Tibial nerve (tissue), 4 donors: ENCODE measurements at regions not wholly inside any gene's neighbourhood (a gene's known extent, or its start where the extent isn't known, plus 50 kb on each side); places are given as distances from the start of the nearest gene placed in this dataset.

ENCODE experiments used
- DNase-seq, 2 donors: peaks; one replicate each; pipeline ENCODE4 v3.0.0-alpha.2; 2019; ENCODE audit warnings: low spot score in 2 of 2
- H3K27ac ChIP-seq, 4 donors: fragments of 200-600 bp; sonication (generic) in 3 of 4; one replicate each; pipeline ENCODE4 v1.5.1; 2017 to 2019; ENCODE audit warnings: mild to moderate bottlenecking in 1 of 4
- H3K27me3 ChIP-seq, 2 donors: fragments of 200-600 bp; sonication (generic) in 1 of 2; one replicate each; pipeline versions ENCODE4 v1.5.1 to v1.6.0; 2017 to 2019
- H3K36me3 ChIP-seq, 3 donors: fragments of 200-600 bp; sonication (generic); one replicate each; pipeline ENCODE4 v1.5.1; 2018 to 2019
- H3K4me1 ChIP-seq, 4 donors: fragments of 200-600 bp; sonication (generic) in 3 of 4; one replicate each; pipeline ENCODE4 v1.5.1; 2017 to 2019
- H3K4me3 ChIP-seq, 4 donors: fragments of 200-600 bp; sonication (generic) in 3 of 4; one replicate each; pipeline ENCODE4 v1.5.1; 2017 to 2019; ENCODE audit warnings: mild to moderate bottlenecking in 1 of 4, moderate library complexity in 1 of 4
- H3K9me3 ChIP-seq, 4 donors: fragments of 200-600 bp; sonication (generic) in 3 of 4; one replicate each; pipeline ENCODE4 v1.5.1; 2017 to 2019
- EP300 ChIP-seq, 2 donors: sonication (generic); formaldehyde crosslinking; IDR thresholded peaks; one replicate each; pipeline ENCODE4 v1.6.1; 2017; ENCODE audit warnings: antibody characterized with exemption in 2 of 2, mild to moderate bottlenecking in 1 of 2
- POLR2A ChIP-seq, 2 donors: fragments of 450-650 bp; IDR thresholded peaks; one replicate each; pipeline ENCODE4 v1.6.1; 2017; ENCODE audit warnings: antibody characterized with exemption in 2 of 2, mild to moderate bottlenecking in 2 of 2, moderate library complexity in 2 of 2
- WGBS, 2 donors: methylation state at CpG; one replicate each; pipeline ENCODE4 v1.1.5; 2018; 5-methylcytosine and 5-hydroxymethylcytosine counted together
- TF ChIP-seq, protein P1 (sequence below), 5 experiments: fragments of 200-600 bp in 3 of 5; fragments of 450-650 bp in 2 of 5; sonication (generic) in 3 of 5; IDR thresholded peaks; one replicate each; pipeline ENCODE4 v1.5.1; 2016 to 2019; ENCODE audit warnings: antibody characterized with exemption in 5 of 5, mild to moderate bottlenecking in 3 of 5, moderate library complexity in 2 of 5

DNA sequence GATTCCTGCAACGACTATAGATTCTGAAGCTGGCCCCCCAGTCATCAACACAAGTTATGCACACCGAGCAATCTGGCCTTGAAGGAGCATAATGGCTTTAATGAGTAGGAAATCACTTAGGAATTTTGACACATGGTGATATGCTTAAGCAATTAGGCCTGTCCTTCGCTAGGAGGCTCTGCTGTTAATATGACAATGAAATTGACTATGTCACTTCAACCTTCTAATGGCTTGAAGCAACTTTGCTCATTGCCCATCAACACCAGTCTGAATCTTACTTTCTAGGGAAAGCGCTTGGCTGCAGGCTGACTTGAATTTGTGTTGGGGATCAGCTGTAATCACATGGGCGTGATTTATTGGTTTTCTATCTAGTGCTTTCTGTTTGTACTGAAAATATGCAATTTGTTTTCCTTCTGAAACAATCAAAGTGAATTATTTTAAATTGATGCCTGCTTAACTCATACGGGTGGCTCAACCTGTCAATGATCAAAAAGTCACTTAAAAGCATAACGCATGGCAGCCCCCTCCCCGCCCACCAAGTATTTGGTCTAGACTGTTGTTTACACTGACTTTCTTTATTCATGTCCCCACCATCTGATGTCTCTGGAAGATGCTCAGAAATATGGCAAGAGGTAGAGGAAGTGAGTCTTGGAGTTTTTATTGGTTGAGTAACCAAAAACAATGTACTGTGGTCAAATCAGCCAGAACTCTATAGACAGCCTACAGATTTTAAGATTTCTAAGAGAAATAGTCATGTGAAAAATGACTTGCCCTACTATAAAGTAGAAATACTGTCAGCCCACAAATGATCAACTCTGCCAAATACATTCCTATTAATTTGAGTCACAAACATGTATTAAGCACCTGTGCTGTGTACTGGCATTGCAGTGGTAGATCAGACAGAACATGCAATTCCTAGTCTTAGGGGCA lies 344.9 kb downstream of the RBM43 start:
- DNase-seq: no peak
- Histone ChIP-seq H3K4me1 (peaks cover 0 to 8% (median 0%) of the 10 kb centered on the region in 4 donors), H3K9me3 (no peaks in the 10 kb centered on the region), H3K4me3 (no peak overlapping the region), H3K27ac (no peak overlapping the region), H3K36me3 (no peaks in the 10 kb centered on the region), H3K27me3 (no peaks in the 10 kb centered on the region)
- no peak for TF ChIP-seq POLR2A (IDR thresholded peaks at IDR 0.05)
- 87 to 91% methylated on average over 8 of the region's 8 CpGs for WGBS, 2 donors

DNA sequence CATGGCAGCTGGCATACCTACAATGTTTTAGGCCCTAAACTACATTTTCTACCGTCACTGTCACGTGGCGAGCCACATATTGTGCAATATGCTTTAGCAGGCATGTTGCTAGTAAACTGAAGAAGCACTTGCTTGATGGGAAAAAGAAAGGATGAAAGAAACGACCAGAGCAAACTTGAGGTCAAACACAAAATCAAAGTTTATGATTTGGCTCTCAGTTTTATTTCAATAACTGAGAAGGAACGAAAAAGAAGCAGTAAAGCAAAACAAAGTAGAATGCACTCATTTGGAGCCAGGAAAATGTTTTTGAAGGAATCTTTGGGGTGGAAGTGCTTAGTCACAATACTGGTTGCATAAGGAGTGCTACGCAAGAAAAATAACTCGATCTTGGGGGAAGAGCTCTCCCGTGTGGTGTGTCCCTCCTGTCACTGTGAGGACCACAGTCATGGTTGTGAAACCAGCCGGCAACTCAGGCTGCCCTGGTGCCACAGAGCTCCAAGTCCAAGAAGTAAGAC lies 349.8 kb downstream of the RBM43 start:
- Histone ChIP-seq H3K4me3 (peak overlapping the region in 1 of 4 donors; percentile 1), H3K27ac (peak overlapping the region; percentile 44 to 77 (median 53)), H3K4me1 (peaks cover 0 to 18% (median 0%) of the 10 kb centered on the region in 4 donors), H3K9me3 (no peaks in the 10 kb centered on the region), H3K27me3 (no peaks in the 10 kb centered on the region), H3K36me3 (no peaks in the 10 kb centered on the region)
- WGBS, 2 donors: 14 to 15% methylated on average over 9 of the region's 9 CpGs
- DNase-seq: peak; percentile 74 to 92
- TF ChIP-seq, protein P1, sequence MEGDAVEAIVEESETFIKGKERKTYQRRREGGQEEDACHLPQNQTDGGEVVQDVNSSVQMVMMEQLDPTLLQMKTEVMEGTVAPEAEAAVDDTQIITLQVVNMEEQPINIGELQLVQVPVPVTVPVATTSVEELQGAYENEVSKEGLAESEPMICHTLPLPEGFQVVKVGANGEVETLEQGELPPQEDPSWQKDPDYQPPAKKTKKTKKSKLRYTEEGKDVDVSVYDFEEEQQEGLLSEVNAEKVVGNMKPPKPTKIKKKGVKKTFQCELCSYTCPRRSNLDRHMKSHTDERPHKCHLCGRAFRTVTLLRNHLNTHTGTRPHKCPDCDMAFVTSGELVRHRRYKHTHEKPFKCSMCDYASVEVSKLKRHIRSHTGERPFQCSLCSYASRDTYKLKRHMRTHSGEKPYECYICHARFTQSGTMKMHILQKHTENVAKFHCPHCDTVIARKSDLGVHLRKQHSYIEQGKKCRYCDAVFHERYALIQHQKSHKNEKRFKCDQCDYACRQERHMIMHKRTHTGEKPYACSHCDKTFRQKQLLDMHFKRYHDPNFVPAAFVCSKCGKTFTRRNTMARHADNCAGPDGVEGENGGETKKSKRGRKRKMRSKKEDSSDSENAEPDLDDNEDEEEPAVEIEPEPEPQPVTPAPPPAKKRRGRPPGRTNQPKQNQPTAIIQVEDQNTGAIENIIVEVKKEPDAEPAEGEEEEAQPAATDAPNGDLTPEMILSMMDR (IDR thresholded peaks at IDR 0.05): peak in 4 of 5 experiments; percentile 32 to 56 (median 38)
- TF ChIP-seq POLR2A (IDR thresholded peaks at IDR 0.05) (no peak), EP300 (IDR thresholded peaks at IDR 0.05) (peak; percentile 36 to 90)

DNA sequence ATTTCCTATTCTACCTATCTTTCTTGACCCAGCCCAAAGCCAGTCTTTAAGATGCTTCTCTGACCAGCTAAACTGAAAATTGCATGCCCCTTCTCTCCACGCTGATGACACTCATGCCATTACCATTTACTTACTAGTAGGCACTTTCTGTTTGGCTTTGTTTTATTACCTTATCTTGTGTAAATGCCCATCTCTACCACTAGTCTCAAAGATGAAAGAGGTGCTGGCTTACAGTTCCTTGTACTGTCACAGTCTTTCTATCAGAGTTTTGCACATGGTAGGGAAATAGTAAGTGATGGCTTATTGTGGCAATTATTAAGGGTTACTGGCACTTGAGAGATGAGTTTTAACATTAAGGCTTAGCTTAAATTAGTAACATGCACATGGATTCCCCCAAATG lies 352.1 kb downstream of the RBM43 start:
- Histone ChIP-seq H3K27me3 (no peaks in the 10 kb centered on the region), H3K36me3 (no peaks in the 10 kb centered on the region), H3K9me3 (no peaks in the 10 kb centered on the region), H3K4me1 (peaks cover 0 to 18% (median 0%) of the 10 kb centered on the region in 4 donors), H3K4me3 (no peak overlapping the region), H3K27ac (no peak overlapping the region)
- WGBS, 2 donors: 90 to 100% methylated on average over 1 of the region's 1 CpG
- TF ChIP-seq POLR2A (IDR thresholded peaks at IDR 0.05) (no peak), EP300 (IDR thresholded peaks at IDR 0.05) (no peak)
- TF ChIP-seq, protein P1 (IDR thresholded peaks at IDR 0.05): no peak
- DNase-seq: no peak

DNA sequence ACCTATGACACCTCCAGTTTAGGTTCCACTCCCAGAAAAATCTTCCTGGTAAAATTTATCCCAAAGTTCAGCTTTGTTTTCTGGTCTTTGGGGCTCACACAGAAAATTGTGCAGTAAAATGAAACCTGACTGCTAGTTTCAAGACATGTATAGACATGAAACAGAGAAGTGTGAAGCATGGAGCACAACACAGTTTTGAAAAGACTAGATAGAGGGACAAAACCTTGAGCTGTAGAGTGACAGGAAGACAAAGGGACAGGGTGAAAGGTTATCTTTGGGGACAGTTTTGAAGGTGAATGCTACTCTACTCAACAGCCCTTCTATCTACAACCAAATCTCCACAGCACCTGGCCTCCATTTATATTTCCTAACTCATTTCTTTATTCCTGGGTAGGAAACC lies 352.6 kb downstream of the RBM43 start:
- TF ChIP-seq POLR2A (IDR thresholded peaks at IDR 0.05) (no peak), EP300 (IDR thresholded peaks at IDR 0.05) (no peak)
- TF ChIP-seq, protein P1 (IDR thresholded peaks at IDR 0.05): no peak
- H3K27ac ChIP-seq: no peak overlapping the region
- H3K36me3 ChIP-seq: no peaks in the 10 kb centered on the region
- no peaks in the 10 kb centered on the region for H3K9me3 ChIP-seq
- H3K4me1 ChIP-seq: peaks cover 0 to 18% (median 0%) of the 10 kb centered on the region in 4 donors
- no peaks in the 10 kb centered on the region for H3K27me3 ChIP-seq
- H3K4me3 ChIP-seq: no peak overlapping the region
- DNase-seq: no peak

DNA sequence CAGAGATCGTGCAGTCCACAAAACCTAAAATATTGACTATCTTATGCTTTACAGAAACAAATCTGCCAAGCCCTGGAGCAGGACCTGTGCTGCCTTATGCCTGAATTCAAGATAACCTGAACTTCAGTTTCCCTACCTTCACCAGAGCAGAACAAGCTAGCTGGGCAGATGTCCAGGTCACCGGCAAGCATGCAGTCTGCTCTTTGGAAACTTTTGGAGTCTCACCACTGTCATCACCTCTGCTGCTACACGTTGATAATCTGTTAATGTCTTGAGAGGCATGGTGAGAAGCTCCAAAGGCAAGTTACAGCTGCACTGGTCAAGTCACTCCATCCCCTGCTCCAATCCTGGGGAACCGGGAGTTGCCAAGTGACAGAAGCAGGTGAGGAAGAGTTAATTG lies 354.2 kb downstream of the RBM43 start:
- Histone ChIP-seq H3K4me1 (peaks cover 0 to 17% (median 0%) of the 10 kb centered on the region in 4 donors), H3K36me3 (no peaks in the 10 kb centered on the region), H3K9me3 (no peaks in the 10 kb centered on the region), H3K27me3 (no peaks in the 10 kb centered on the region), H3K27ac (no peak overlapping the region), H3K4me3 (no peak overlapping the region)
- 75 to 86% methylated on average over 4 of the region's 4 CpGs for WGBS, 2 donors
- DNase-seq: no peak
- TF ChIP-seq EP300 (IDR thresholded peaks at IDR 0.05) (no peak), POLR2A (IDR thresholded peaks at IDR 0.05) (no peak)
- TF ChIP-seq, protein P1 (IDR thresholded peaks at IDR 0.05): no peak
